SU-DHL-6 (cell line): ENCODE measurements at regions not wholly inside any gene's neighbourhood (a gene's known extent, or its start where the extent isn't known, plus 50 kb on each side); places are given as distances from the start of the nearest gene placed in this dataset.

ENCODE experiments used
- H2AFZ ChIP-seq: fragments of 200-600 bp; sonication (generic); 2 replicates; pipeline ENCODE4 v1.6.1; 2014; ENCODE audit warnings: low read depth, mild to moderate bottlenecking, moderate library complexity, mixed read lengths, antibody characterized with exemption, low read length; ENCODE audit not compliant: severe bottlenecking
- H3F3A ChIP-seq: fragments of 200-600 bp; shearing (Covaris generic); 2 replicates; pipeline ENCODE4 v1.6.0; 2016; ENCODE audit warnings: antibody characterized with exemption, mild to moderate bottlenecking; ENCODE audit not compliant: insufficient read depth
- H3K27ac ChIP-seq: fragments of 200-600 bp; sonication (generic); 2 replicates; pipeline ENCODE4 v1.5.1; 2016; ENCODE audit warnings: low read depth, mild to moderate bottlenecking, low read length, moderate library complexity, mixed read lengths
- H3K27me3 ChIP-seq: fragments of 200-600 bp; sonication (generic), shearing (Covaris generic); 2 replicates; pipeline ENCODE4 v1.6.0; 2014; ENCODE audit warnings: mild to moderate bottlenecking, low read length
- H3K36me3 ChIP-seq: fragments of 200-600 bp; sonication (generic); 2 replicates; pipeline ENCODE4 v1.6.1; 2014; ENCODE audit warnings: mild to moderate bottlenecking, low read length, mixed read lengths
- H3K4me2 ChIP-seq: fragments of 300-600, 200-600 bp; shearing (Covaris generic), sonication (generic); 2 replicates; pipeline ENCODE4 v1.6.0; 2014; ENCODE audit warnings: low read length, low read depth, mild to moderate bottlenecking; ENCODE audit not compliant: poor library complexity, severe bottlenecking
- H3K4me3 ChIP-seq: fragments of 200-600 bp; sonication (generic); 2 replicates; pipeline ENCODE4 v1.5.1; 2014; ENCODE audit warnings: antibody characterized with exemption, low read length, mild to moderate bottlenecking, mixed read lengths; ENCODE audit not compliant: insufficient read depth, poor library complexity, severe bottlenecking
- H3K79me2 ChIP-seq: fragments of 200-600 bp; sonication (generic); 2 replicates; pipeline ENCODE4 v1.6.1; 2014; ENCODE audit warnings: mild to moderate bottlenecking, low read length, moderate library complexity; ENCODE audit not compliant: insufficient read depth
- H3K9ac ChIP-seq: fragments of 200-600 bp; sonication (generic); 2 replicates; pipeline ENCODE4 v1.7.0; 2014; ENCODE audit warnings: mild to moderate bottlenecking, low read length
- H3K9me2 ChIP-seq: fragments of 200-600 bp; sonication (generic); replicated peaks from 2 replicates; pipeline ENCODE4 v1.6.1; 2014; ENCODE audit warnings: low read length; ENCODE audit not compliant: insufficient read depth
- H3K9me3 ChIP-seq: fragments of 200-600 bp; sonication (generic); 2 replicates; pipeline ENCODE4 v1.6.1; 2014; ENCODE audit warnings: low read length, mixed read lengths; ENCODE audit not compliant: insufficient read depth
- H4K20me1 ChIP-seq: fragments of 200-600 bp; sonication (generic); 2 replicates; pipeline ENCODE4 v1.6.1; 2014; ENCODE audit warnings: low read depth, mild to moderate bottlenecking, antibody characterized with exemption, low read length, moderate library complexity, mixed read lengths
- CTCF ChIP-seq: fragments of 200-600 bp; sonication (generic); IDR thresholded peaks from one replicate; pipeline ENCODE4 v1.5.1; 2017; ENCODE audit warnings: antibody characterized with exemption, mild to moderate bottlenecking, low read length, moderate library complexity; ENCODE audit not compliant: insufficient read depth, poor library complexity, severe bottlenecking
- EZH2phosphoT487 ChIP-seq: fragments of 200-600 bp; sonication (generic), shearing (Covaris generic); conservative IDR thresholded peaks from 2 replicates; pipeline ENCODE4 v1.6.1; 2018; ENCODE audit warnings: mild to moderate bottlenecking, antibody characterized with exemption, low read length, moderate library complexity, mixed read lengths

GRCh38 chr3:106341087-106341486 is 472.3 kb upstream of the CBLB start:
- H3F3A ChIP-seq, result no peaks in the 10 kb centered on the region
- no peak overlapping the region for H3K4me3 ChIP-seq
- no peak overlapping the region for H3K4me2 ChIP-seq
- no peaks in the 10 kb centered on the region for H3K27me3 ChIP-seq
- H3K9ac ChIP-seq, result no peak overlapping the region
- H3K79me2 ChIP-seq, result no peaks in the 10 kb centered on the region
- H3K9me2 ChIP-seq, result no peaks in the 10 kb centered on the region
- H3K27ac ChIP-seq, result no peak overlapping the region
- no peaks in the 10 kb centered on the region for H3K9me3 ChIP-seq
- H4K20me1 ChIP-seq, result no peaks in the 10 kb centered on the region
- TF ChIP-seq CTCF (no peak), EZH2phosphoT487 (no peak)
- no peak overlapping the region for H2AFZ ChIP-seq
- no peaks in the 10 kb centered on the region for H3K36me3 ChIP-seq

GRCh38 chr3:106341586-106342162 is 472.9 kb upstream of the CBLB start:
- Histone ChIP-seq H3K36me3 (no peaks in the 10 kb centered on the region), H3K9ac (no peak overlapping the region), H3K4me2 (no peak overlapping the region), H3K27ac (no peak overlapping the region), H2AFZ (no peak overlapping the region), H3K4me3 (no peak overlapping the region), H4K20me1 (no peaks in the 10 kb centered on the region), H3K9me3 (no peaks in the 10 kb centered on the region), H3K9me2 (no peaks in the 10 kb centered on the region), H3K79me2 (no peaks in the 10 kb centered on the region), H3F3A (no peaks in the 10 kb centered on the region), H3K27me3 (no peaks in the 10 kb centered on the region)
- TF ChIP-seq CTCF (no peak), EZH2phosphoT487 (no peak)

GRCh38 chr3:106342386-106342785 is 473.6 kb upstream of the CBLB start:
- no peak overlapping the region for H3K27ac ChIP-seq
- no peak overlapping the region for H3K4me2 ChIP-seq
- no peaks in the 10 kb centered on the region for H3K9me2 ChIP-seq
- no peak overlapping the region for H2AFZ ChIP-seq
- no peaks in the 10 kb centered on the region for H3K36me3 ChIP-seq
- H3K4me3 ChIP-seq, result no peak overlapping the region
- no peak for TF ChIP-seq EZH2phosphoT487
- TF ChIP-seq CTCF, result no peak
- no peaks in the 10 kb centered on the region for H3K9me3 ChIP-seq
- H3K79me2 ChIP-seq, result no peaks in the 10 kb centered on the region
- no peak overlapping the region for H3K9ac ChIP-seq
- H3K27me3 ChIP-seq, result no peaks in the 10 kb centered on the region
- H3F3A ChIP-seq, result no peaks in the 10 kb centered on the region
- no peaks in the 10 kb centered on the region for H4K20me1 ChIP-seq

- Histone ChIP-seq H3K4me3 (no peak overlapping the region), H3K9me2 (no peaks in the 10 kb centered on the region), H3K9ac (no peak overlapping the region), H2AFZ (no peak overlapping the region), H3K9me3 (no peaks in the 10 kb centered on the region), H3K27me3 (no peaks in the 10 kb centered on the region), H3F3A (no peaks in the 10 kb centered on the region), H3K4me2 (no peak overlapping the region), H3K27ac (no peak overlapping the region), H3K79me2 (no peaks in the 10 kb centered on the region), H3K36me3 (no peaks in the 10 kb centered on the region), H4K20me1 (no peaks in the 10 kb centered on the region)
- TF ChIP-seq EZH2phosphoT487 (no peak), CTCF (no peak)
These were observed 475.0 kb upstream of the CBLB start for GRCh38 chr3:106343811-106344210.
